Inflammatory macrophage treated with lipopolysaccharide for 1 hour (primary cell): ENCODE measurements at regions not wholly inside any gene's neighbourhood (a gene's known extent, or its start where the extent isn't known, plus 50 kb on each side); places are given as distances from the start of the nearest gene placed in this dataset.
"Not testable (repeated sequence)": the region's sequence is repeated elsewhere in the genome, so short reads cannot be mapped to it uniquely, and the experiment has no call there.

Source experiments
- DNase-seq, 2 donors: peaks; one replicate each; pipeline ENCODE4 v3.0.0-alpha.2; 2020 to 2022

GRCh38 chr14:106037380-106037779, 511.0 kb downstream of the TMEM121 start:
- no peak for DNase-seq

DNA sequence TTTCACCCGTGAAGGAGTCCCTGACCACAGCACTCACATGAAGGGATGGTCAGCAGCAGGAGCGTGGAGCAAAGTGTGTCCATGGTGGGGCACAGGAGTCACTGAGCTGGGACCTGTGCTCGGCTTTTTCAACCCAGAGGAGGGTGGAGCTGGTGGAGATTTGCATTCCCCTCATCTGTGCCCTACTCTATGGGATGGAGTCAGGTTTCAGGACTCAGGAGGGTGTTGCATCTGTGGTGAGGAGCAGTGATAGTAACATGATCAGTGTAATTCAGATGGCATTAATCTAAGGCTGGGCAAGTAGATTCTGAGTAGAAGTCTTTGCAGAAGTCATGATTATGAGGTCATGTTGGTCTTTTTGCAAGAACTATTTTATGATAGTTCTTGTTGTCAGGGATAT, 511.9 kb downstream of the TMEM121 start:
- no peak for DNase-seq

- DNase-seq = no peak
Measured at GRCh38 chr14:106039400-106039799, 513.0 kb downstream of the TMEM121 start.

DNA sequence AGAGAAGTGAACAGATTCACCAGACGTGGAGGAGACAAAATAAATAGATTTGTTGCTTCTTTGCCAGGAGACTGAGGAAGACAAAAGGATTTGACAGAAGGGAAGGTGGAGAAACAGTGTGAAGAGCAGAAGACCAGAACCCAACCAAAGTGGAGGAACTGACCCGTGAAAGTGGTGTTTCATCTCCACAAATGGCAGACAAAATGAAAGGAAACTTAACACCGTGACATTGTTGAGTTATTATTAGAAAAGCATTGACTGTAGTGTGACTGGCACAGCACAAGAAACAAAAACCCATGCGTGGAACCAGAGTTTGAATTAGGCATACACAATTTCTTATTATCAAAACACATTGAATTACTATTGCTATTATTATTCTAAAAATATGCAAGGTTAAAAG, 518.1 kb downstream of the TMEM121 start:
- no peak for DNase-seq

GRCh38 chr14:106044949-106045596, 518.7 kb downstream of the TMEM121 start:
- peak; percentile 67 to 83 for DNase-seq

GRCh38 chr14:106051796-106052195, 525.4 kb downstream of the TMEM121 start:
- no peak for DNase-seq

DNA sequence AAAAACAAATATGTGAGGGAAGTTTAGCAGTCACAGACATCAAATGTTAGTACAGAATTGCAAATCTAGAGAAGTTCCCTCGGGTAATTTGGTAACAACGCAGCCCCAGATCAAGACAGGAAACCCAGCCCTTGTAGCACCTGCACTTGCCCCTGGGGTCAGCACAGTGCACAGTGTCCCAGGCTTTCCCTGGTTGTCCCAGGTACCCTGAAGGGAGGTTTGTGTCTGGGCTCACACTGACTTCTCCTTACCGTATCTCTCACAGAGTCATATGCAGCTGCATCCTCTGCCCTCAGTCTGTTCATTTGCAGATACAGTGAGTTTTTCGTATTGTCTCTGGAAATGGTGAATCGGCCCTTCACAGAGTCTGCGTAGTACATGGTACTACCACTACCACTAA, 528.9 kb downstream of the TMEM121 start:
- no peak for DNase-seq

- DNase-seq = no peak
Measured at GRCh38 chr14:106058342-106058741, 532.0 kb downstream of the TMEM121 start.

DNA sequence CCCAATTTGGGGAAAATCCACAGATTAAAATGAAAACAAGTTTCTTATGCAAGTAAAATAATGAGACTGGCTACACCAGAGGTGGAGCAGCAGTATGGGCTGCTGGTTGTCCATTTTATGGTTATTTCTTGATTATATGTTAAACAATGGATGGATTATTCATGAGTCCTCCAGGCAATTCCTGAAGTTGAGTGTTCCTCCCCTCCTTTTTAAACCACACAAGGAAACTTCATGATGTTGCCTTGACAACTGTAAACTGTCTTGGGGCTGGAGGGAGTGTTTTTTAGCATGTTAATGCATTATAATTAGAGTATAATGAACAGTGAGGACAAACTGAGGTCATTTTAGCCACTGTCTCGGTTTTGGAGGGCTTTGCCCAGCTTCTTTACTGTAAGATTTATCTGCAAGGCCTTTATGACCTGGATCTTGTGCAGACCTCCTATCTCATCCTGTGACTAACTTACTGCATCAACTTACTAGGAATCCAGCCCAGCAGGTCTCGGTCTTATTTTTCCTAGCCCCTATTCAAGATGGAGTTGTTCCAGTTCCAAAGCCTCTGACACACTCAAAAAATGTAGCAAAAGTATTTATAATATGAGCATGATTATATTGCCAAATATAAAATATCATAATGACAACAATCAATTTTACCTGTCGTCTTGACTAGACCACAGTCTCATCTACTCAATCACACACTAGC, 534.0 kb downstream of the TMEM121 start:
- DNase-seq = no peak

- peak in 1 of 2 donors; percentile 12 for DNase-seq
Measured at GRCh38 chr14:106061877-106062500, 535.6 kb downstream of the TMEM121 start.

- DNase-seq = no peak
Measured at GRCh38 chr14:106062502-106063272, 536.3 kb downstream of the TMEM121 start.

GRCh38 chr14:106067935-106068334, 541.6 kb downstream of the TMEM121 start:
- no peak for DNase-seq

DNA sequence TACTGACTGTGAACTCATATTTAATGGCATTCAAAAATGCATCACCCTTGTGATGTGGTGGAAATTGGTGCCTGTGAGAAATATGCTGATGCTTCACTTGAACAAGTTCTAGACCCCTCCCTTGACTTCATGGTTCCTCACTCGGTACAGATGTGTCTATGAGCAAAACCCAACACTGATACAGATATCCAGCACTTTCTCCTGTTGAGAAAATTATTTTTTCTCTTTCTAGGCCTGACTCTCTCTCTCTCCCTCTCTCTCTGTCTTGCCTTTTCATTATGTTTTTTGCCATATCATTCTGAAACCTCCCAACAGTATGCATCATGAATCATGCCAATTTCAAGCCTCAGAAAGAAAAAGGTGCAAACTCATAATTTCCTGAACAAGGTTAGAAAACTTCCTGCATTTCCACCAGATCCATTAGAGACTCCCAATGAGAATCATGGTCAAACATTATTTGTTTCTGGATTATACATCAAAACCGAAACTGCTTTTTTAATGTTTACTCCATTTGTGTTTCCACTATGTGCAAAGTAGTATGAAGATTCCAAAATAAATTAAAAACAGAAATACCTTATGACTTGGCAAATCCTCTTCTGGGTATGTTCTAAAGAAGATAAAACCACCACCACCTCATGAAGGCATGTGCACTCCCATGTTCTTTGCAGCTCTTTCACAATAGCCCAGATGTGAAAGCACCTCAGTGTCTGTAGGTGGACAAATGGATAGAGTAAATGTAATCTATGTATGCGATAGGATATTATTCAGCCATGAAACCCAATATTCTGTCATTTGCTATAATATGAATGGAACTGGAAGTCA, 543.6 kb downstream of the TMEM121 start:
- no peak for DNase-seq

DNA sequence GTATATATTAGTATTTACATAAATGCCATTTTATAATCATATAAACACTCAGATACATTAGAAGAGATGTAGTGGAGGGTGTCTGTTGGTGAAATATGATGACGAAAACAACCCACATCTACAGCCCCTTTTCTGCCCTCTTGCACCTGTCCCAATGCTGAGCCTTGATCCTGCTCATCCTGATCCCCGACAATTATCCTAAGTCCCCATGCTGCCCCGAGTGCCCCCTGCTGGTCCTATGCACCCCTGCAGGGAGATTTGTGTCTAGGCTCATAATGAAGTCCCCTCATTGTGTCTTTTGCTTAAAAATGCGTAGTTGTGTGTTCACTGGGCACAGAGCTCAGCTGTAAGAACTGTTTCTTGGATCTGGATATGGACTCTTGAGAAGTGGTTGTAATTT, 554.5 kb downstream of the TMEM121 start:
- no peak for DNase-seq

- not testable (repeated sequence) for DNase-seq
Measured at GRCh38 chr14:106081721-106082120, 555.3 kb downstream of the TMEM121 start.

DNA sequence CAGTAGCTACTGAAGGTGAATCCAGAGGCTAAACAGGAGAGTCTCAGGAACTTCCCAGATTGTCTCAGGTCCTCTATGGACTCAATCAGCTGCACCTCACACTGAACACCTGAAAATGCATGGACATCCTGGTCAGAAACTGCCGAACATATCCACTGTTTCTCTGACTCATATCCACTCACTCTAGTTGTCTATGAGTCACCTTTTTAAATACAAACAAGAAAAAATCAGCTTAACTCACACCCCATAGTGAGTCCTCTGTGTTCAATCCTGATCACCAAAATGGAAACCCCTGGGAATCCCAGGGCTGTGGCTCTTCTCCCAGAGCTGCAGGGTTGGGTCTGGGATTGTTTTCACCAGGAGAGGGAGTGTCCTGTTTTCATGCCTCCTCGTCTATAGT, 556.7 kb downstream of the TMEM121 start:
- DNase-seq = no peak

DNA sequence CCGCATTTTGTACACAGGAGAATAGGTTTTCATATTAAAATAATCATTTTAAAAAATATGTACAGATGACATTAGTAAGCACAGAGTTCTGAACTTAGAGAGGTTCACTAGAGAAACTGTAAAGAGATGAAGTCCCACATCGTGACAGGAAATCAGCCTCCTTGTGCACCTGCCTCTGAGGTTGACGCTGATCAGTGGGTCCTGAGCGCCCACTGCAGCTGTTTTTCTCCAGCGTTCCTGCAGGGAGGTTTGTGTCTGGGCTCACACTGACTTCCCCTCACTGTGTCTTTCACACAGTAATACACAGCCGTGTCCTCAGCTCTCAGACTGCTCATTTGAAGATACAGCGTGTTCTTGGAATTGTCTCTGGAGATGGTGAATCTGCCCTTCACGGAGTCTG, 561.5 kb downstream of the TMEM121 start:
- DNase-seq = no peak

DNA sequence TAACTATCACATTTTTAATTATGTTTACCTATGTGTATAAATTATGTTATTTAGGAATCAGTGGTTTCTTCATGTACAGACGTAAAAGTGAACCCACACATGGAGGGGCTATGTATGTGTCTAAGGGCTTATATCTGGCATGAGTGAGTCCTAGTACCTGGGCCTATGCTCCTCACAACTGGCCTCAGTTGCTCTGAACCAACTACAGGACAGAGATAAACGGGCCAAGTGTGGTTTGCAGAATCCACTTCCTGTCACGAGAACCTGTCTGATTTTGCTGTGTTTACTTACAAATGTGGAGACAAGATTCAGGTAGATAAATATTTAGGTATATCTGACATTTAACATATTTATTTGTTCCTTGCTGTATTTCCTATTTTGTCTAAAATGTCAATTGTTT, 562.5 kb downstream of the TMEM121 start:
- not testable (repeated sequence) for DNase-seq

- peak in 1 of 2 donors; percentile 55 for DNase-seq
Measured at GRCh38 chr14:106094654-106095189, 568.3 kb downstream of the TMEM121 start.

DNA sequence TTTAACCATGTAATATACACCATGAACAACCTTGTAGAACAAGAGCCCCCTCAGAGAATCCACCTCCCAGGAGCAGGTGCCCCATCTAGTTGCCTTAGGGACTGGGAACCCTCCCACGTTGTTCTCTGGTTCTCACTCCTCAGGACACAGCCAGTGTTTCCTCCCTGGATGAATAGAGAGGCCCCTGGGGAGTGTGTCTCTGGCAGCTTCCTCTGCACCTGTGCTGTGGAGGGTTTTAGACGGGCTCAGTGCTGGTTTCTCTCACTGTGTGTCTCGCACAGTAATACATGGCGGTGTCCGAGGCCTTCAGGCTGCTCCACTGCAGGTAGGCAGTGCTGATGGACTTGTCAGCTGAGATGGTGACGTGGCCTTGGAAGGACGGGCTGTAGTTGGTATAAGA, 581.3 kb downstream of the TMEM121 start:
- DNase-seq = no peak

GRCh38 chr14:106109337-106109736, 583.0 kb downstream of the TMEM121 start:
- no peak for DNase-seq

DNA sequence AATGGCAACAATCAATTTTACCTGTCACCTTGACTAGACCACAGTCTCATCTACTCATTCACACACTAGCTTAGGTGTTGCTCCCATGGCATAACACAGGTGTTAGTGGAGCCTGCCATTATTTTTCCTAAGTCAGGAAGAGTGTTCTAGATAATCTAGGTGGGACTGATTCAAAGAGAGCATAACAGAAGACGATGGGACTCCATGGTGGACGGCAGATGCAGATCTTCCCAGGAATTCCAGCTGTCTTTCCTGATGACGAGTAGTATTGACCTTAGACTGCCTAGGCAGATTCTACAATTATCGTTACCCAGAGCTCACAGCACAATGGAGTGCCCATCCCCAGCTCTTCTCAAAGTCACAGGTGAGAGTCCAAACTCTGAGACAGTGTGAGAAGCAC, 589.0 kb downstream of the TMEM121 start:
- DNase-seq = no peak
